ENCODE measurements at regions not wholly inside any gene's neighbourhood (a gene's known extent, or its start where the extent isn't known, plus 50 kb on each side); places are given as distances from the start of the nearest gene placed in this dataset.

DNA sequence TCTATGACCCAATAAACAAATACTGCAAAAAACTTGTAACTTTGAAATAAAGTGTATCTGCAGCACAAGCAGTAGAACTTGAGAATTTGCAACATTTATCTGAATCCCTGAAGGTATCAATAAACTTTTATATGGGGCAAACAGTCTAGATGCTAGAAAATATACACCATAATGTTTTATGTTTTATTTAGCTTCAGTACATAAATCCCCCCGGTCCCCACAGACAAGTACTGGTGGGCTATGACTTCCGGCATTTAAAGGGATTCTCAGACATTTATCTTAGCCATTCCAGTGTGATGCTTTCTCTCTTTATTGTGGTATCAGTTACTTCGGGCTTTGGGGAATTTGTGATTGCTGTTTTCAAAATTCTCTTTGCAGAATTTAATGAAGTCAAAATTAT, 390.4 kb downstream of the SIPA1L2 start:
- TF ChIP-seq, protein P1, sequence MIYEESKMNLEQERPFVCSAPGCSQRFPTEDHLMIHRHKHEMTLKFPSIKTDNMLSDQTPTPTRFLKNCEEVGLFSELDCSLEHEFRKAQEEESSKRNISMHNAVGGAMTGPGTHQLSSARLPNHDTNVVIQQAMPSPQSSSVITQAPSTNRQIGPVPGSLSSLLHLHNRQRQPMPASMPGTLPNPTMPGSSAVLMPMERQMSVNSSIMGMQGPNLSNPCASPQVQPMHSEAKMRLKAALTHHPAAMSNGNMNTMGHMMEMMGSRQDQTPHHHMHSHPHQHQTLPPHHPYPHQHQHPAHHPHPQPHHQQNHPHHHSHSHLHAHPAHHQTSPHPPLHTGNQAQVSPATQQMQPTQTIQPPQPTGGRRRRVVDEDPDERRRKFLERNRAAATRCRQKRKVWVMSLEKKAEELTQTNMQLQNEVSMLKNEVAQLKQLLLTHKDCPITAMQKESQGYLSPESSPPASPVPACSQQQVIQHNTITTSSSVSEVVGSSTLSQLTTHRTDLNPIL (CRISPR knock-in tag; IDR thresholded peaks at IDR 0.05; ENCODE audit: low read depth), result no peak
- ATAC-seq, result no peak

GRCh38 chr1:232238009-232238408, 391.9 kb downstream of the SIPA1L2 start:
- no peak for ATAC-seq
- TF ChIP-seq ZC3H10 (CRISPR knock-in tag; IDR thresholded peaks at IDR 0.05) (no peak), ZFP30 (CRISPR knock-in tag; IDR thresholded peaks at IDR 0.05) (no peak), ZNF565 (CRISPR knock-in tag; conservative IDR thresholded peaks at IDR 0.05; ENCODE audit: low read depth) (no peak), ZNF70 (CRISPR knock-in tag; IDR thresholded peaks at IDR 0.05) (no peak), RARB (CRISPR knock-in tag; IDR thresholded peaks at IDR 0.05) (no peak), ESRRG (CRISPR knock-in tag; IDR thresholded peaks at IDR 0.05) (no peak), OSR1 (CRISPR knock-in tag; IDR thresholded peaks at IDR 0.05) (no peak), CSDC2 (CRISPR knock-in tag; IDR thresholded peaks at IDR 0.05) (no peak)
- TF ChIP-seq, protein P2, sequence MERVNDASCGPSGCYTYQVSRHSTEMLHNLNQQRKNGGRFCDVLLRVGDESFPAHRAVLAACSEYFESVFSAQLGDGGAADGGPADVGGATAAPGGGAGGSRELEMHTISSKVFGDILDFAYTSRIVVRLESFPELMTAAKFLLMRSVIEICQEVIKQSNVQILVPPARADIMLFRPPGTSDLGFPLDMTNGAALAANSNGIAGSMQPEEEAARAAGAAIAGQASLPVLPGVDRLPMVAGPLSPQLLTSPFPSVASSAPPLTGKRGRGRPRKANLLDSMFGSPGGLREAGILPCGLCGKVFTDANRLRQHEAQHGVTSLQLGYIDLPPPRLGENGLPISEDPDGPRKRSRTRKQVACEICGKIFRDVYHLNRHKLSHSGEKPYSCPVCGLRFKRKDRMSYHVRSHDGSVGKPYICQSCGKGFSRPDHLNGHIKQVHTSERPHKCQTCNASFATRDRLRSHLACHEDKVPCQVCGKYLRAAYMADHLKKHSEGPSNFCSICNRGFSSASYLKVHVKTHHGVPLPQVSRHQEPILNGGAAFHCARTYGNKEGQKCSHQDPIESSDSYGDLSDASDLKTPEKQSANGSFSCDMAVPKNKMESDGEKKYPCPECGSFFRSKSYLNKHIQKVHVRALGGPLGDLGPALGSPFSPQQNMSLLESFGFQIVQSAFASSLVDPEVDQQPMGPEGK (CRISPR knock-in tag; IDR thresholded peaks at IDR 0.05; ENCODE audit: borderline replicate concordance), result no peak
- TF ChIP-seq, protein P3, sequence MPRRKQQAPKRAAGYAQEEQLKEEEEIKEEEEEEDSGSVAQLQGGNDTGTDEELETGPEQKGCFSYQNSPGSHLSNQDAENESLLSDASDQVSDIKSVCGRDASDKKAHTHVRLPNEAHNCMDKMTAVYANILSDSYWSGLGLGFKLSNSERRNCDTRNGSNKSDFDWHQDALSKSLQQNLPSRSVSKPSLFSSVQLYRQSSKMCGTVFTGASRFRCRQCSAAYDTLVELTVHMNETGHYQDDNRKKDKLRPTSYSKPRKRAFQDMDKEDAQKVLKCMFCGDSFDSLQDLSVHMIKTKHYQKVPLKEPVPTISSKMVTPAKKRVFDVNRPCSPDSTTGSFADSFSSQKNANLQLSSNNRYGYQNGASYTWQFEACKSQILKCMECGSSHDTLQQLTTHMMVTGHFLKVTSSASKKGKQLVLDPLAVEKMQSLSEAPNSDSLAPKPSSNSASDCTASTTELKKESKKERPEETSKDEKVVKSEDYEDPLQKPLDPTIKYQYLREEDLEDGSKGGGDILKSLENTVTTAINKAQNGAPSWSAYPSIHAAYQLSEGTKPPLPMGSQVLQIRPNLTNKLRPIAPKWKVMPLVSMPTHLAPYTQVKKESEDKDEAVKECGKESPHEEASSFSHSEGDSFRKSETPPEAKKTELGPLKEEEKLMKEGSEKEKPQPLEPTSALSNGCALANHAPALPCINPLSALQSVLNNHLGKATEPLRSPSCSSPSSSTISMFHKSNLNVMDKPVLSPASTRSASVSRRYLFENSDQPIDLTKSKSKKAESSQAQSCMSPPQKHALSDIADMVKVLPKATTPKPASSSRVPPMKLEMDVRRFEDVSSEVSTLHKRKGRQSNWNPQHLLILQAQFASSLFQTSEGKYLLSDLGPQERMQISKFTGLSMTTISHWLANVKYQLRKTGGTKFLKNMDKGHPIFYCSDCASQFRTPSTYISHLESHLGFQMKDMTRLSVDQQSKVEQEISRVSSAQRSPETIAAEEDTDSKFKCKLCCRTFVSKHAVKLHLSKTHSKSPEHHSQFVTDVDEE (CRISPR knock-in tag; IDR thresholded peaks at IDR 0.05), result no peak
- TF ChIP-seq, protein P1 (CRISPR knock-in tag; IDR thresholded peaks at IDR 0.05; ENCODE audit: low read depth), result no peak

DNA sequence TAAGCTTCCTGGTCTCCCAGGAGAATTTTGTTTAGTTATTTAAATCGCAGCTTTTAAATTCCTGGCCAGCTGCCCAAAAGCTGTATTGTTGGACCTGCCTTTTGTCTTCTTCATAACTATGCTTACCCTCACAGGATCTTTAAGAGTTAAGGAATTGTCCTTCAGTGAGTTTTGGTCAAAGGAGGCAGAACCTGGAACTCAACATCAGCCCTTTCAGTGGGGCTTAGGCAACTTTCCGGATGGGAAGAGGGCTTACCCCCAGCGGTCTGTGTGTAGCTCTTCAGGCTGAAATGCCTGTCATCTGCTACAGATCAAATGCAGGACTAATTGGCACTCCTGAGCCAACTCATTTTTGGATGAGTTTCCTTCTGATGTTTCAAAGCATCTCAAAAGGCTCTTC, 402.6 kb downstream of the SIPA1L2 start:
- peak; percentile 35; the same call in 2 of the 3 replicates for ATAC-seq
- TF ChIP-seq, protein P4, sequence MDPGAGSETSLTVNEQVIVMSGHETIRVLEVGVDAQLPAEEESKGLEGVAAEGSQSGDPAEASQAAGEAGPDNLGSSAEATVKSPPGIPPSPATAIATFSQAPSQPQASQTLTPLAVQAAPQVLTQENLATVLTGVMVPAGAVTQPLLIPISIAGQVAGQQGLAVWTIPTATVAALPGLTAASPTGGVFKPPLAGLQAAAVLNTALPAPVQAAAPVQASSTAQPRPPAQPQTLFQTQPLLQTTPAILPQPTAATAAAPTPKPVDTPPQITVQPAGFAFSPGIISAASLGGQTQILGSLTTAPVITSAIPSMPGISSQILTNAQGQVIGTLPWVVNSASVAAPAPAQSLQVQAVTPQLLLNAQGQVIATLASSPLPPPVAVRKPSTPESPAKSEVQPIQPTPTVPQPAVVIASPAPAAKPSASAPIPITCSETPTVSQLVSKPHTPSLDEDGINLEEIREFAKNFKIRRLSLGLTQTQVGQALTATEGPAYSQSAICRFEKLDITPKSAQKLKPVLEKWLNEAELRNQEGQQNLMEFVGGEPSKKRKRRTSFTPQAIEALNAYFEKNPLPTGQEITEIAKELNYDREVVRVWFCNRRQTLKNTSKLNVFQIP (CRISPR knock-in tag; IDR thresholded peaks at IDR 0.05; ENCODE audit: borderline replicate concordance, low read depth), result no peak
- TF ChIP-seq PPARA (CRISPR knock-in tag; IDR thresholded peaks at IDR 0.05; ENCODE audit: borderline replicate concordance) (no peak), ARNTL (CRISPR knock-in tag; IDR thresholded peaks at IDR 0.05; ENCODE audit: borderline replicate concordance, low read depth) (no peak), RARB (CRISPR knock-in tag; IDR thresholded peaks at IDR 0.05) (no peak), BACH2 (CRISPR knock-in tag; IDR thresholded peaks at IDR 0.05; ENCODE audit: borderline replicate concordance) (no peak), ZNF565 (CRISPR knock-in tag; conservative IDR thresholded peaks at IDR 0.05; ENCODE audit: low read depth) (no peak), GLIS3 (CRISPR knock-in tag; IDR thresholded peaks at IDR 0.05) (no peak), ISL1 (CRISPR knock-in tag; IDR thresholded peaks at IDR 0.05) (no peak), SNAI2 (CRISPR knock-in tag; IDR thresholded peaks at IDR 0.05) (no peak), ZFP3 (CRISPR knock-in tag; IDR thresholded peaks at IDR 0.05) (no peak), ZNF8 (CRISPR knock-in tag; IDR thresholded peaks at IDR 0.05) (no peak), TOX (CRISPR knock-in tag; IDR thresholded peaks at IDR 0.05; ENCODE audit: borderline replicate concordance) (no peak), CSDC2 (CRISPR knock-in tag; IDR thresholded peaks at IDR 0.05) (no peak), TCF4 (CRISPR knock-in tag; IDR thresholded peaks at IDR 0.05; ENCODE audit: borderline replicate concordance) (no peak), ESRRG (CRISPR knock-in tag; IDR thresholded peaks at IDR 0.05) (no peak), ZC3H10 (CRISPR knock-in tag; IDR thresholded peaks at IDR 0.05) (no peak)
